Dedifferentiated amniotic fluid mesenchymal stem cell (primary cell): ENCODE measurements at regions not wholly inside any gene's neighbourhood (a gene's known extent, or its start where the extent isn't known, plus 50 kb on each side); places are given as distances from the start of the nearest gene placed in this dataset.
"Not testable (repeated sequence)": the region's sequence is repeated elsewhere in the genome, so short reads cannot be mapped to it uniquely, and the experiment has no call there.

Source experiments
- DNase-seq: peaks from one replicate; pipeline ENCODE4 v3.0.0-alpha.2; 2016; ENCODE audit errors: extremely low spot score

DNA sequence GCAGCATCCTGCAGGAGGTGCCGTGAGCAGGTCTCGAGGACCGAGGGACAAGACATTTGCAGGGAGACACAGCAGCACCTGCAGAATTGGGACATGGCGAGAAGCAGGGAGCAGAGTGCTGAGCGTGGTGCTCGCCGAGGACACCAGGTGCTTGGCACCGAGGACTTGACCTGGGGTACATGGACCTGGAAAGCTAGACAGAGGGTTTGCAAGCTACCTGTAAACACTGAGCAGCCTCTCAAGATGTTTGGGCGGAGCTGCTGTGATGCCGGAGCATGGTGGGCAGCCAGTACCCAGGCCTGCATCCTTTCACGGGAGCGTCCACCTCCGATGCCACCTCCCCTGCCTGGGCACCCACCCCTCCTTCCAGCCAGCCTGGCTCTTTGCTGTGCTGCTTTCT is 773.2 kb downstream of the TBC1D22A start:
- no peak for DNase-seq

DNA sequence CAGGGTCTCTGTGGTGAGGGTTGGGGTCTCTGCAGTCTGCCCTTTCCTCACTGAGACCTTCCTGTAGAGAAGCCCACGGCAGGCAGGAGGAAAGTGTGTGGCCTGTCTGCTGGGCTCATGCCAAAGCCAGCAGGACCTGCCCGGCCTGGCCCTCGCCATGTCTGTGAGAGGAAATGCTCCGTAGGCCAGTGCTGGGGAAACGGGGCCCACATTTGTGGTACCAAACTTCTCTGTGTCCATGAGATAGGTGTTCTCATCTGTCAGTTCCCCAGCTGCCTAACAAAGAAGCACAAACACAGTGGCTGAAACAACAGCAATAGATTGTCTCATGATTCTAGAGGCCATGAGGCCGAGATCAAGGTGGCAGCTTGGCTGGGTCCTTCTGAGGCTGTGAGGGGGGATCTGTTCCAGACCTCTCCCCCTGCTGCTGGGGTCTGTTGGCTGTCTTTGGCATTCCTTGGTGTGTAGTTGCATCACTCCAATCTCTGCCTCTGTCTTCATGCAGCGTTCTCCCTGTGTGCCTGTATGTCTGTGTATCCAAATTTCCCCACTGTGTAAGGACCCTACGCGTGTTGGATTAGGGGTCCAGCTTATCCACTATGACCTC is 772.5 kb downstream of the TBC1D22A start:
- no peak for DNase-seq

DNA sequence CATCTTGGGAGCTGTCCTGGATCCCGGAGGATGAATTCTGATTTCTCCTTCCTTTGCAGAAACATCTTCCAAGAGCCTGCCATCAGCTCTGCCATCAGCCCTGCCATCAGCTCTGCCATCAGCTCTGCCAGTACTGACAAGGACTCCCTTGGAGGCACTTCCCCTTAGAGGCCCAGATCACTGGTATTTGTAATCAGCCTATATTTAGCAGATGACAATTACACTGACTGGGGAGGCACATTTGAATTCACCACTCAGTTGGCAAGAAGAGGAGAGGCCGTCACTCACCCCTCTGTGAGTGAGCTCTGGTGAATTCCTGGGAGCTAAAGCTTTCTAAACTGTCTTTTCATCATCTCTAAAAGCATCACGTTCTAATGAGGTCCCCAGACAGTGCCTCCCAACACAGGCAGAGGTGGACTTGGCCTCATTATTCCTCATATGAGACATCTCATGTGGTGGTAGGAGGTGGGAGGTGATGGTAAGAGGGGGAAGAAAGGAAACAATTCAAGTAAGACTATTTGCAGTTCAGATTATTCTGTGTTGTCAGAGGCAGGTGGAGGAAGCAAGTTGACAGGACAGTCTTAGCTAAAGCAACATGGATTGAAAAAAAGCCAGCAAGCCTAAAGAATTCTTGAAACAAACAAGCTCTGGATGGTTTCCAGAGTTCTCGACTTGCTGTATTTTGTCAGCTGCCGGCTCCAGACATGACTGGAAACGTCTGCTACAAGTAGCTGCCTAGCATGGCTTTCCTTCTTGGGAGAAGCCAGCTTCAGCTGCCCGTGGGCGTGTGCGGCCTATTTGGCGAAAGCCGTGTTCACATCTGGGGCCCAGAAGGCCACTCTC is 771.7 kb downstream of the TBC1D22A start:
- no peak for DNase-seq

DNA sequence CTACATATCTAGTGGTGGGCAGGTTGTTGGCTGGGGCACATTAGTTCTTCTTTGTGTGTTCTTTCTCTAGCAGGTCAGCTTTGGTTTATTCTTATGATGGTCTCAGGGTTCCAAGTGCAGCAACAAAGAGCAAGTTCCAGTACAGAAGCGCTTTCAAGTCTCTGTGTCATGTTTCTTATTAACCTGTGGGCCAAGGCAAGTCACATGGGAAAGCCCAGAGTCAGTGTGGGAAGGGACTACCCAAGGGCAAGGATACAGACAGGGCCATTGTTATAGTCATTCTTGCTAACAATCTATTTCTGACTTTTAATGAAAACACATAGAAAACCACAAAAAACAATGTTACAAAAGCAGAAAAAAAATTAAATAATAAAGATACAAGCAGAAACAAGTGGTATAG is 754.6 kb downstream of the TBC1D22A start:
- DNase-seq = no peak

DNA sequence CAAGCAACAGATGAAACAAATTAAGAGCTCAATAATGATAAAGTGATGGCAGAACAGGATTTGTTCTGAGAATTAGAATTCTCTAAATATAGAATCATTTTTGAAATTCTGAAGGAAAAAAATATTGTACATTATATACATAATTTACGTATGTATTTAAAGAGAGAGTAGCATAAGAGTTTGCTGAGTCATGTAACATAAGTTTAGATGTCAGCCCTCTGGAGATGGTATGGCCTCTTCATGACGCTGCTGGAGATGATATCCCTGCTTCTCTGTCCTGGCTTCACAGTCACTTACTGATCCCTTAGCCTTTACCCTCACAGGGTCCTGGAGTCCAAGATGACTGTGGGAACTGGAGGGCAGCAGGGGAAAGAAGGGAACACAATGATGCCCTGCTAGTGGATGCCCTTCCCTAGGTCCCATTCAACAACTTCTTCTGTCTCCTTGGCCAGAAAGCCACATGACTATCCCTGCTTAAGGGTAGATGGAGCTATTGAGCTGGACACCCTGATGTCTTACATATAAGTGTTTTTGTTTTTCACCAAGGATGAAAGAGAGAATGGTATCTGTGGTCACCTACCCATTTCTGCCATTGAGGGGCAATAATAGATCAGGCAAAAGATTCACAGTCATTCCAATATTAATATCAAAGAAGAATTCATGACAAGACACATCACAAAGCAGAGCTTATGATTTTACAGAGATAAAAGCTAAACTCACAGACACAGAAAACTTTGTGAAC is 753.1 kb downstream of the TBC1D22A start:
- DNase-seq = no peak

DNA sequence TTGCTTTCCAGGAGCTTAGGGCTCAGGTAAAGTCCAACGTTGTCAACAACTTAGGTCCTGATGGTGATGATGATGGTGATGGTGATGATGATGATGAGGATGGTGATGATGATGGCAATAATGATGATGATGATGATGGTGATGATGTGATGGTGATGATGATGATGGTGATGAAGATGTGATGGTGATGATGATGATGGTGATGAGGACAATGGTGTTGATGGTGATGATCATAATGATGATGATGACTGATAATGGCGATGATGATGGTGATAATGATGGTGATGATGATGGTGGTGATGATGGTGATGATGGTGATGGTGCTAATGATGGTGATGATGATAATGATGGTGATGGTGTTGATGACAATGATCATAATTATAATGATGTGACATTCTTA is 750.2 kb downstream of the TBC1D22A start:
- DNase-seq = no peak

DNA sequence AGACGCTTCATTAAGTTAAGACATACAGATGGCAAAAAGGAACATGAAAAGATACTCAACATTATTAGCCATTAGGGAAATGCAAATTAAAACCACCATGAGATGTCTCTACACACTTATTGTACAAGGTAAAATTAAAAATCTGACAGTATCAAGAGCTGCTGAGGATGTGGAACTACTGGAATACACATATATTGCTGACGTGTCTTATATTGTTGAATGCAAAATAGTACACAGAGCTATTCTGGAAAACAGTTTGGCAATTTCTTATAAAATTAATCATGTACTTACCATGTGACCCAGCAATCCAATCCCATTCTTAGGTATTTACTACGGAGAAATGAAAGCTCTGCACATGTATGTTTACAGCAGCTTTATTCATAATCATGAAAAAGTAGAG is 742.5 kb downstream of the TBC1D22A start:
- no peak for DNase-seq

DNA sequence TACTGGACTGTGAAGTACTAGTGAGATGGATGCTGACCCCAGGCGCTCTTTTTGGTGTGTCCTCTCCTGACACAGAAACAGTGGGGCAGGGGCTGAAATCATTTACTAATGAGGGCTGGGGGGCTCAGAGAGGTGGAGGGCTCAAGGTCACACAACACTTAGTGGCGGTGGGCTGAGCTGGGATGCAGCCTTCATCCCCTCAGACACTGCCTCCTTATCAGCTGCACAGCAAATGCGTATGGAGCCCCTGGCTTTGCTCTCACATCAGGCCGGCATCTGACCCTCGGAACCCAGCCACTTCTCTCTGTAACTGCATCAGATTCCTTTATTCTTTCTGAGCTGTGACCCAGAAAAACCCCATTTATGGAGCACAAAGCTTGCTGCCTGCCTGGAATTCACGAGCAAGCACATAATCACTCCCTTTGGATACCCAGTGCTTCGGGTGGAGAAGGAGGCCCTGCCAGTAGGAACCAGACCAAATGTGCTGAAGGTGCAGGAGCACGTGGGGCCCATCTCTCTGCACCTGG is 736.6 kb downstream of the TBC1D22A start:
- no peak for DNase-seq

DNA sequence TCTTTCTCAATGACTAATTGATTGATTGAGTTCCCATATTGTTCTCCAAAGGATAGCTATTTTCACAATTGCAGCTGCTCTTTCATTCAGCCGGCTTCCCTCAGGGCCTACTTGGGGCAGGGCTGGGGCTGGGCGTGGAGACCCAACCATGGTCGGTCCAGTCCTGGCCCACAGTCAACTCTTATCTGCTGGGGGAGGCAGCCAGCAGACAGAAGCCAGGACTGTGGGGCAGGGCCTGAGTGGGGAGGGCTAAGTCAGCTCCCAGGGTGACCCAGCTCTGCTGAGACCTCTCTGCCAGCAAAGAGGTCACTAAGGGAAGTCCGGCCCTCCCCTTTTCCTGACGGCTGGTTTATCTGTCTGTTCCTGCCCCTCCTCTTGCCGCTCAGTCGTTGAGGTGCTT is 735.2 kb downstream of the TBC1D22A start:
- DNase-seq = no peak

DNA sequence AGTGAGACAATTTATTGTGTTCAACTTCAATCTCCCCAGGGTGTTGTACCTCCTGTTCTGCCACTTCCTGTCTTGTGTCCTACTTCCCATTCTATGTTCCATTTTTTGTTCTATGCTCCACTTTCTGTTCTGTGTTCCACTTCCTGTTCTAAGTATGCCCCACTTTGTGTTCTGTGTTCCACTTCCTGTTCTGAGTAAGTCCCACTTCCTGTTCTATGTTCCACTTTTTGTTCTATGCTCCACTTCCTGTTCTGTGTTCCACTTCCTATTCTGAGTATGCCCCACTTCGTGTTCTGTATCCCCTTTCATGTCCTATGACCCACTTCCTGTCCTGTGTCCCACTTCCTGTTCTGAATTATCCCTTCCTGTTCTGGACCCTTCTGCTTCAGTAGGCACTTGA is 732.7 kb downstream of the TBC1D22A start:
- no peak for DNase-seq

DNA sequence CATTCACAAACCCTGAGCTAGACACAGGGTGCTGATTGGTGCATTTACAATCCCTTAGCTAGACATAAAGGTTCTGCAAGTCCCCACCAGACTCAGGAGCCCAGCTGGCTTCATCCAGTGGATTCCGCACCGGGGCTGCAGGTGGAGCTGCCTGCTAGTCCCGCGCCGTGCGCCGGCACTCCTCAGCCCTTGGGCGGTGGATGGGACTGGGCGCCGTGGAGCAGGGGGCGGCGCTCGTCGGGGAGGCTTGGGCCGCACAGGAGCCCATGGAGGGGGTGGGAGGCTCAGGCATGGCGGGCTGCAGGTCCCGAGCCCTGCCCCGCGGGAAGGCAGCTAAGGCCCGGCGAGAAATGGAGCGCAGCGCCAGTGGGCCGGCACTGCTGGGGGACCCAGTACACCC is 725.7 kb downstream of the TBC1D22A start:
- not testable (repeated sequence) for DNase-seq

DNA sequence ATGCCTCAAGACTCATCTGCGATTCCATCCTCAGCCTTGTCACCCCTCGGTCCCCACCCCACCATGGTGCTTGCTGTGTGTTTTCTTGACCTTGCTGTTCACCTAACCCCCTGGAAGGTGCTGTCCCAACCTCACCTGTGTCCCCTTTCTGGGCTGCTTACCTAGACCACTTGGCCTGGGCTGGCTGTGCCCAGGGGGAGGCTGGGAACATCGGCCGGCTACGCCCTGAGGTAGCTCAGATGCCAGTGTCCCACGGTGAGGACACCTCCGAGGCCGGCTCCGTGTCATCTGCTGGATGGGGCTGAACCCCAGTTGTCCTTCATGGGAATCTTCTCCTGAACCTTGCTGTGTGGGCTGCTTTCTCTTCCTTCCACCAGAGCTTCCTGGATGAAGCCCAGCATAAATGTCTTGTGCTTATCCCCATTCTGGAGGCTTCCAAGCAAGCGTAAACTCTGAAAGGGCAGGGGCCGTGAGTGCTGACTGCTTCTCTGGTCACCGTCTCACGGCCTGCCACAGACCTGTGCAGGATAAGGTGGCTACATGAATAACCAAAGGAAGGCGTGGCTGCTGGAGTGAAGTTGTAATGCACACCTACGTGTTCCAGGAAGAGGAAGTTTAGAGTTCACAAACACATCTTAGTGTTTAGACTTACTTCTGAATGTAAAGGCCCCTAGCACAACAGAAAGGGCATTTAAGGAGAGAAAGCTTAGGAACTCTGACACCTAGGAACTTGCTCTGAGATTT is 724.3 kb downstream of the TBC1D22A start:
- DNase-seq = no peak

DNA sequence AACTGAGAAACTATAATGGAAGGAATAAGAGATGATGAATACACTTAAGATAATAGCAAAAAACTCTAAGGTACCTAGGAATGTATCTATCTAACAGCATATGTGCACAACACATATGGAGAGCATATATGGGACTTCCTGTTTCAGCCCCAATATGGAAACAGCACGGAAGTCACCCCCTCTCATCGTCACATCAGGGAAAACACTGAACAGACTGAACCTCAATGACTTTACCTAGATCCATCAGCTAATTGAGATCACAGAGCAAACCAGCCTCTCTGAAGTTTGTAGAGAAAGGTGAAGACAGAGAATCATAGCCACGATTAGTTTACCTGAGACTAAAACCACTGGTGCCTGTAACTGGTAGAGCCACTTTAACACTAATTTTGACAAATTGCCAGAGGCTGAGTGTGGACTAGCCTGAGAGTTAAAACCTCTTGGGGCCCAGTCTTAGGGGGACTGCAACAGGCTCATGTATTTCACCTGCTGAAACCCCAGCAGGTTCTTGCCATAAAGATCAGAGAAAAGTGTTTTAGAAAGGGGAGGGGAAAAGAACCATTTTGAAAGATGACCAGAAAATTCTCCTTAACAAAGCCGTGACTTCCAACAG is 722.6 kb downstream of the TBC1D22A start:
- DNase-seq = no peak

DNA sequence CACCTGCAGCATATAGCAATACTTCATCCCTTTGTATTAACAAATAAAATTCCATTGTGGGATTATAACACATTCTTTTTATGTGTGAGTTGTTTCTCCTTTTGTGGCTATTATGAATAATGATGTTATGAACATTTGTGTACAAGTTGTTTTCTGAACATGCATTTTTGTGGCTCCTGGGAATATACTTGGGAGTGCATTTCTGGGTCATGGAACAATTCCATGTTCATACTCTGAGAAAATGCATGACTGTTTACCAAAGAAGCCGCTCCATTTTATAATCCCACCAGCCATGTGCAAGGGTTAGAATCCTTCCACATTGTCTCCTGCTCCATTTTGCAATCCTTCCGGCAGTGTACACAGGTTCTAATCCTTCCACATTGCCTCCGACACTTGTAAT is 713.8 kb downstream of the TBC1D22A start:
- no peak for DNase-seq

DNA sequence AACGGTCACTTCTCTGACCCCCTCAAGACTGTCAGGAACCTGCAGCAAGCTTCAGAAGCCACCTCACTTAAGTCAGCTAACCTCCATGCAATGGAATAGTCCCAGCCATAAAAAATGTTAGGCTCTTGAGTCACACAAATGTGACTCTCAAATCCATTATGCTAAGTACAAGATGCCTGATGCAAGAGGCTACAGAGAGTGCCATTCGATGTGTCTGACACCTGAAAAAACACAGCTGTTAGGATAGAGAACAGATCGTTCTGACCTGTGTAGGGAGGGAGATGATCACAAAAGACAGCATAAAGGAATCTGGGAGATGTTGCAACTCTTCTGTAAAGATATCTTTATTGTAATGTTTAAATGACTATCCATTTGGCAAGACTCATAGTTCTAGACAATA is 712.4 kb downstream of the TBC1D22A start:
- DNase-seq = no peak

DNA sequence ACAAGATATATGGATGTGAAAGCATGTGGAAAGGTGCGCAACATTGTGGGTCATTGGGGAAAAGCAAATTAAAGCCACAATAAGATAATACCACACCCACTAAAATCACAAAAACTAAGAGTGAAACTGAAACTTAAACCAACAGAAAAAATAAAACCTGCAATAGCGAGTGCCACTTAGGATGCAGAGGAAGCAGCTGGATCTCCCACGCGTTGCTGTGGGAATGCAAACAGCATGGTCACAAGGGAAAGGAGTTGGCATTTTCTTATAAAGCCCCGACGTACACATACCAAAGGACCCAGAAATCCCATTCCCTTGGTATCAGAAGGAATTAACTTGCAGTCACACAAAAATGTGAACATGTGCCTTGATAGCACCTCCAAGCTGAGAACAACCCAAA is 712.0 kb downstream of the TBC1D22A start:
- no peak for DNase-seq

DNA sequence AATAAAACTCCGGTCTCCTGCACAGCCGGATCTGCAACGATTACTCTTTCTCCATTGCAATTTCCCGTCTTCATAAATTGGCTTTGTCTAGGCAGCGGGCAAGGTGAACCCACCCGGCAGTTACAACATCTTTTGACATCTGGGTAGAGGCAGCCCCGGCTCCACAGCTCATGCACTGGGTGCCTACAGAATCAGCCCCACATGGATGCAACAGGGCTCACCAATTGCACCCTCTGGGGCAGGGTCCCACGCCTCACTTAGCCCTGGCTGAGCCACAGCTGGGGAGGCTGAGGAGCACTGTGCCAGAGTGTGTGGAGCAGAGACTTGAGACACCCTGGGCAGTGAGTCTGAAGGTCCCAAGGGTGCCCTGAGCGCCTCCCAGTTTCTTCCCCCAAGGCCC is 710.2 kb downstream of the TBC1D22A start:
- no peak for DNase-seq

DNA sequence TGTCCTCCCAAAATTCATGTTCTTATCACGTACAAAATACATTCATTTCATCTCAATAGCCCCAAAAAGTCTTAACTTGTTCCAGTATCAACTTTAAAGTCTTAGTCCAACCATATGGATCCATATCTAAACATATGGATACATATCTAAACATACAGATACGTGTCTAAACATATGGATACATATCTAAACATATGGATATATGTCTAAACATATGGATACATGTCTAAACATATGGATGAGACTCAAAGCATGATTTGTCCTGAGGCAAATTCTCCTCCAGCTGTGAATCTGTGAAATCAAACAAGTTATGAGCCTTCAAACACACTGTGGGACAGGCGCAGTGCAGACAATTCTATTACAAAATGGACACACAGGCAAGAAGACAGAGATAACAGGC is 709.0 kb downstream of the TBC1D22A start:
- DNase-seq = no peak

DNA sequence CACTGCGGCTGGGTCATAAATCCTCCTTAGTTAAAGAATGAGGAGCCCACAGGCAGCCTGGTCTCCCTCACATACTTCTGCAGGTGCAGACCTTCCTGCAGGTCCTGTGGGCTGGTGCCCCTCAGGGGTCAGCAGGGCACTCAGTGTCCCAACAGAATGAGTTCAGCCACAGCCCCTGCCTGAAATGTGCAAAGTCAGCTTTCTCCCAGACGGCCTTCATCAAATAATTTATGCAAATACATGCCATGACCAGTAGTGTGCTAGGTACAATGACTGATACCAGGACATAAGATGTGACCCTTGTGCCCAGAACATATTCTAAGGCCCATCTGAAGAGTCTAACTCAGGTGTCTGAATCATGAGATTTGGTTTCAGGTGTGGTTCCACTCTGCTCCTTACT is 703.4 kb downstream of the TBC1D22A start:
- no peak for DNase-seq

DNA sequence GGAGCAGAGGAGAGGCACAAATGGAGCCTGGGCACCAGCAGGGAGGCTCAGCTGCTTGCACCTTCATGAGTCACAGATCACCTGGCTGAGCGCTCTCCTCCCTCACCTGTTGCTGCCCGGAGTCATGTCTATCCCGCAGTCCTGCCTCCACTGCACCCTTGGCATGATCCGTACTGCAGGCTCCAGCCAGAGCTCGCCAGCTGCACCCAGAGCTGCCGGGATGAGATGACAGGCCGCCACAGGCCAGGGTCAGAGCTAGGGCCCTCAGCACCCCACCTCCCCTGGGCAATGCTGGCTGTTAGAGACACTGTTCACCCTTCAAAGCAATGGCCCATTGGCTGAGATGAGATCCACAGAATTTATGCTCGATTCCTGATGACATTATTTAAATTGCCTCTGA is 702.8 kb downstream of the TBC1D22A start:
- DNase-seq = no peak

DNA sequence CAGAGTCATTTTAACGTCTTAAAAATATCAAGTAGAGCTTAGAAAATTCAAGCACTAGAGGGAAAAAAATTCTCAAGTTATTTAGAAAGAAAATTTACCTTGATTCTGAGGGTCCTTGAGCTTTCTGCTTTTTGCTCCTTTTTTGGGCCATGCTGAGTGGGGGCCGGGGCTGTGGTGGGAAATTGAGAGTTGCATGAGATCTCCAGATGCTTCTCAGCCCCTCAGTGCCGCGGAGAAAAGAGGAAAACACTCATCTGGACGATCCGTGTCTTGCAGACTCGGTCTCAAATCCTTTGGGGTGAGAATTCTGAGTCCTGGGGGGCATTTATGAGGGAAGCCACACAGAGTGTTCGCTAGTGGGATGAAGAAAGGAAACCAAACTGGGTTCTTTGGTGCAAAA is 700.8 kb downstream of the TBC1D22A start:
- no peak for DNase-seq

DNA sequence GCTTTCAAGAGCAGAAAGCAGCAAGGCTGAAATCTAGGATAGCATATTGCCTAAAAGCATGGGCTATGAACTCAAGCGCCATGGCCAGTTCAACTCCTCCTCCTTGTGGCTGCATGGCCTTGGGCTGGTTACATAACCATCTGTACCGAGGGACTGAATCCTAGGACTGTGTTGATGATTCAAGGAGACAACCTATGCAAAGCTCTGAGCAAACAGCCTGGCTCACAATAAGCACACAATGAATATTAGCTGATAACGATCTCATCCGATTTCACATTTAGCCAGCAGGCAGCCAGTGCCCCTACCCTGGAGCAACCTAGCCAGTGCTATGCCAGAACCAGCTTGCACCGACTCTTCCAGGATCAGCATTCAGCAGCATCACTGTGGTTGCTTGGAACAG is 698.4 kb downstream of the TBC1D22A start:
- DNase-seq = no peak
